GM12873 (cell line): ENCODE measurements at regions not wholly inside any gene's neighbourhood (a gene's known extent, or its start where the extent isn't known, plus 50 kb on each side); places are given as distances from the start of the nearest gene placed in this dataset.

Experiments used
- TF ChIP-seq, protein P1 (sequence below): IDR thresholded peaks from 2 replicates; pipeline ENCODE4 v1.5.1; 2012; ENCODE audit warnings: low read depth, mild to moderate bottlenecking, moderate library complexity, low read length, control low read depth; ENCODE audit not compliant: insufficient read depth; ENCODE audit errors: missing control alignments

DNA sequence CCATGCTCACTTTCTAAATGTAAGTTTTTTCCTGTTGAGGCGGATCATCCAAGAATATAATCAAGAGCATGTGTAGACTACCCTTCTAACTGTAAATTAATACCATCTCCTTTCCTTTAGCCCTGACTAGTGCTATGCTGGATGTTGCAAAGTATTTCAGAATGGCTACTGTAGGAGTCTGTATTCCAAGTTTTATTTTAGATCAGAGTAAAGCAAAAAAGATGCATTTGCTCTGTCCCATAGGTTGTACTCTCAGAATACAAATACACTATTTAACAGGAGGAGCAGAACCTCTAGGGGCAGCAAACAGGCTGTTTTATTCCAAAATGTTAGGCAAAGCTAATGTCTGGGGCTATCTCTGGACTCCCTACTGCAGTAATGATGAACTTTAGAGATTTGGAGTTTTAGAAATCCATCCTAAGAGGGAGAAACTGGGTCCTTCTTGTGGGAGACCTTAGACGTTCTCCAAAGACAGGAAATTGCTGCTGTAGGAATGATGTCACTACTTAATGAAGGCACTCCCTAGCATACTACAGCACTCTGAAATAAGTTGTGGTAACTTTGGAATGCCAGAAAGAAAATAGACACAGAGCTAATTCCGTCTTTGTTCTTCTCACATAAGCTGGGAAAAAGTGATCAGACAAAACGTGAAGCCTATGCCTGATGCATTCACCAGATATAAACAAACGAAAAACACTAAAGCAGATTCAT lies 392.4 kb upstream of the HS3ST5 start:
- TF ChIP-seq, protein P1, sequence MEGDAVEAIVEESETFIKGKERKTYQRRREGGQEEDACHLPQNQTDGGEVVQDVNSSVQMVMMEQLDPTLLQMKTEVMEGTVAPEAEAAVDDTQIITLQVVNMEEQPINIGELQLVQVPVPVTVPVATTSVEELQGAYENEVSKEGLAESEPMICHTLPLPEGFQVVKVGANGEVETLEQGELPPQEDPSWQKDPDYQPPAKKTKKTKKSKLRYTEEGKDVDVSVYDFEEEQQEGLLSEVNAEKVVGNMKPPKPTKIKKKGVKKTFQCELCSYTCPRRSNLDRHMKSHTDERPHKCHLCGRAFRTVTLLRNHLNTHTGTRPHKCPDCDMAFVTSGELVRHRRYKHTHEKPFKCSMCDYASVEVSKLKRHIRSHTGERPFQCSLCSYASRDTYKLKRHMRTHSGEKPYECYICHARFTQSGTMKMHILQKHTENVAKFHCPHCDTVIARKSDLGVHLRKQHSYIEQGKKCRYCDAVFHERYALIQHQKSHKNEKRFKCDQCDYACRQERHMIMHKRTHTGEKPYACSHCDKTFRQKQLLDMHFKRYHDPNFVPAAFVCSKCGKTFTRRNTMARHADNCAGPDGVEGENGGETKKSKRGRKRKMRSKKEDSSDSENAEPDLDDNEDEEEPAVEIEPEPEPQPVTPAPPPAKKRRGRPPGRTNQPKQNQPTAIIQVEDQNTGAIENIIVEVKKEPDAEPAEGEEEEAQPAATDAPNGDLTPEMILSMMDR = no peak

DNA sequence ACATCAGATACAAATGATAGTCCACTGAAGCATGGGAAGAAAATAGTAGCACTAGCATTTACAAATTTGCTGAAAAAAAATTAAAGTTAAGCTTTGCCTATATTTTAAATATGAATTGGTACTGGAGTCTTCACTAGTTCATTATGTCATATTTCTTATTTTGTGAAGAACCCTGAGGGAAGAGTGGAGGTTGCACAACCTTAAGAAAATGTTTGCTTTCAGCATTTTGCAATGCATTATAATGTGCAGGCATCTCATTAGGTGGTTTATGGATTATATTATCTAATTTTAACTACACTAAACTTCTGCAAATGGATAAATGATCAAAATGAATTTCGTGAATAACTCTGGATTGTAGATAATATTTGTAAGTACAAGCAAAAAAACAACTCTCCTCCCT lies 390.8 kb upstream of the HS3ST5 start:
- TF ChIP-seq, protein P1 = no peak

DNA sequence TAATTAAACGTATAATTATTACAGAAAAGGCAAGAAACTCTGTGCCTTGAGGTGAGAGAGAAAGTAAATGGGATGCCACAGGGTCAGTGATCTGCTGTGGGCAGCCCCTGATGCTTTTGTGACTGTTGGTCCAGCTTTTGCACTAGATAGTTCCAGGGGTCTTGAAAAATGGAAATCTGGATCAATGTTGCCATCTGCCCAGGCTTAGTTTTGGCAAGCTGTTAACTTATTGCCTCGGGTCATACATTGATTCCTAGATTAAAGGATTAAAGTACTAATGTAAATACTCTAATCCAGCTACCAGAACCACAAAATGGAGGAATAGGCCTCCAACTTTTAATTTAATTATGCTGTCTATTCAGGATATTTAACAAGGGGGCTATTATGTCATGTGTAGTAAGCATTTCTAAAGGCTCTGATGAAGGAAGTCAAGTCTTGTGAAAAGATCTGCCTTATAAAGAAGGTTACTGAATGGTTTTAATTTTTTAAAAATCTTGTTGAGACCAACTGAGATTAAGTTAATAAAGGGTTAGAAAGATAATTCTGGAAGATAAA lies 376.0 kb upstream of the HS3ST5 start:
- TF ChIP-seq, protein P1 = no peak

DNA sequence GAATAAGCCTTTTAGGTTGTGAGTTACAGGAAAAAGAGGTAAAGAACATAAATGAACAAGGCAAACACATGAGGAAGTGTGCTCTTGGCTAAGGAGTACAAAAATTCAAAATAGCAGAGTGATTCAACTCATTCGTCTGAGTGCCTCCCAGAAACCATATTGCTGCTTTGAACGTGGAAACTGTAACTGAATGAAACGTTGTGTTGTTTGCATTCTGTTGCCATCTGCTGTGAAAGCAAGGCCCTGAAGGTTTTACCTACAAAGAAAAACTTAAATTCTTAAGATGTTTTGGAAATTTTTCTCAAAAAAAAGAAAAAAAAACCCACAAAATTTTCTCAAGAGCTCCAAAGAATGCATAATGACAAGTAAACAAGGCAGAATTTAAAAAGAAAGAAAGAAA lies 375.4 kb upstream of the HS3ST5 start:
- TF ChIP-seq, protein P1 = no peak

DNA sequence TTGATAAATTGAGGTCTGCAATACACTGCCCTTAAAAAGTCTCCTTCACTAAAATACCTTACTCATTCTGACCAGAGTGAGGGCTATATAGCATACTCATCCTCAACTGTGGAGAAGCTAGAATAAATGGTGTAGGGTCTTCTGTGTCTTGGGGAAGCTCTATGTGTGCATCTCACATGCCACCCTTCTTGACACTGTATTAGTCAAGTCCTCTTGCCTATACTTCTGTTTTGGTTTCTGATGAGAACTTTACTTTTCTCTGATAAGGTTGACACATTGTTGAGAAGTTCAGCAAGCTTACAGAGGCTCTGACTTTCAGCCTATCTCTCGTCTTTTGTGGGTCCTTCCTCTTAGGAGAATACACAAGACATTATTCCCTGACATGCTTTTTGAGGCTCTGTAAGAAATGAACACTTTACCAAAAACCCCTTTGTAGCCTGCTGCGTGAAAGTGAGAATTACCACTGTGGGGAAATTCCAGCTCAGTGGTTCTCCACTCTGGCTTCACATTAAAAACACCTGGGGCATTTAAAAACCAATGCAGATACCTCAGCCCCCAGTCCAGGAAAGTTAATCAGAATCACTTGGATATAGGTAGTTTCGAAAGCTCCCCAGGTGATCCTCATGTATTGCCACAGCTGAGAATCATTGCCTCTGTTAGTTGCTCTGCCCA lies 372.1 kb upstream of the HS3ST5 start:
- TF ChIP-seq, protein P1 = no peak

DNA sequence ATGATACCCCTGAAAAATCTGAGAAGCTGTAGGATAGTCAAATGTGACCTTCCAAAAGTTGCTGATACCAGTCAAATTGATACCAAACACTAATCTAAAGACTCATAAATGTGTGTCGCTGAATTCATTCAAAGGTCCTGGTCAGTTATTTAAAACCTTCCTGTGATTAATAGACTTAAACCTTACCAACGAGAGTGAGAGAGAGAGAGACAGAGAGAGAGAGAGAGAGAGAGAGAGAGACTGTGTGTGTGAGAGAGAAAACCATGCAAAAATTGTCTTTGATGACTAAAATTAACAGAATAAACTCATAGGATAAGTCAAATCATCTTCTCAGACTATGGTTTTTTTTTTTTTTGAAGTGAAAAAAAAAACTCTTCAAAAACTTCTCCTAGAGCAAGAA lies 370.9 kb upstream of the HS3ST5 start:
- TF ChIP-seq, protein P1 = no peak

DNA sequence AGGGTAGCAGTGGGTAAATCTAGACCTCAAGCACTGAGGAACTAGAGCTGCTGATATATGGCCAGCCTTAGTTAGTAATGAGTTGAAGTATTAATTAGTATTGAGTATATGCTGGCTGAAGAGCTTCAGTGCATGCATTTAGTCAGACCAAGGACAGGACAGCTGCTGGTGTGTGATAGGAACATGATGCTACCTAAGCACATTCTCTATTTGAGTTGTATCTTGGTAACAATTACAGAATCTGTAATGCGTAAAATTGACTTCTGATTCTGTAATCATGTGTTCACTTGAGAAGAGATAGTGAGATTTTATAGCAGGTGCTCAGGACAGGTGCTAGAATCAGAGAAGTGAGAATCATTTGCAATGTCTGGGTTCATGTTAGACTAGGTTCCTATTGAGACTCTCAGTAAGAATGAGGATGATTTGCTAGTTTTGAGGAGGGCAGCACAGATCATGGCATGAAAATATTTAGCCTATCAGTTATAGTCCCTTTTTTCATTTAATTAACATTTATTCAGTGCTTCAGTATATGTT lies 369.4 kb upstream of the HS3ST5 start:
- TF ChIP-seq, protein P1 = no peak
